ENCODE measurements at regions not wholly inside any gene's neighbourhood (a gene's known extent, or its start where the extent isn't known, plus 50 kb on each side); places are given as distances from the start of the nearest gene placed in this dataset.

DNA sequence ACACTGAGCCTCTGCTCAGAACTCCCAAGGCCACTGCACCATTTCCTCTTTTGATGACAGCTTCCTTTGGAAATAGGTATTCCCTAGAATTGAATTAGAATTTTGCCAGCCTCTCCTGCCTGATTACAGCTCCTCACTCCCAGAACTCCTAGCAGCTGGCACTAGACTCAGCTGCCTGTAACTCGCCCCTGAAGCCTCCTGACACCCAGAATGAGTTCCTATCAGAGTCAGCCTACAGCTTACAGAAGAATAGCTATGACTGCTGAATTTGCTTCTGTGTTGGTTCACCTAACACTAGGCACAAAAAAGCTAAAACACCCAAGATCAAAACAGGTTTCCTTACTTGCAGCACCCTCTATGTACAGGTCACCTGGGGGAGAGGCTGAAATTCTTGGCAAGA lies 108.2 kb upstream of the PTPRM start:
- WGBS, 2 donors, result 75 to 80% methylated on average over 1 of the region's 1 CpG
- Histone ChIP-seq H3K27me3 (no peaks in the 10 kb centered on the region), H3K9me3 (no peaks in the 10 kb centered on the region), H3K27ac (no peak overlapping the region), H3K4me1 (no peaks in the 10 kb centered on the region), H3K4me3 (no peak overlapping the region), H3K36me3 (no peaks in the 10 kb centered on the region)
- TF ChIP-seq POLR2A (IDR thresholded peaks at IDR 0.05) (no peak), POLR2AphosphoS5 (IDR thresholded peaks at IDR 0.05) (no peak), EP300 (IDR thresholded peaks at IDR 0.05) (no peak)
- TF ChIP-seq, protein P1, sequence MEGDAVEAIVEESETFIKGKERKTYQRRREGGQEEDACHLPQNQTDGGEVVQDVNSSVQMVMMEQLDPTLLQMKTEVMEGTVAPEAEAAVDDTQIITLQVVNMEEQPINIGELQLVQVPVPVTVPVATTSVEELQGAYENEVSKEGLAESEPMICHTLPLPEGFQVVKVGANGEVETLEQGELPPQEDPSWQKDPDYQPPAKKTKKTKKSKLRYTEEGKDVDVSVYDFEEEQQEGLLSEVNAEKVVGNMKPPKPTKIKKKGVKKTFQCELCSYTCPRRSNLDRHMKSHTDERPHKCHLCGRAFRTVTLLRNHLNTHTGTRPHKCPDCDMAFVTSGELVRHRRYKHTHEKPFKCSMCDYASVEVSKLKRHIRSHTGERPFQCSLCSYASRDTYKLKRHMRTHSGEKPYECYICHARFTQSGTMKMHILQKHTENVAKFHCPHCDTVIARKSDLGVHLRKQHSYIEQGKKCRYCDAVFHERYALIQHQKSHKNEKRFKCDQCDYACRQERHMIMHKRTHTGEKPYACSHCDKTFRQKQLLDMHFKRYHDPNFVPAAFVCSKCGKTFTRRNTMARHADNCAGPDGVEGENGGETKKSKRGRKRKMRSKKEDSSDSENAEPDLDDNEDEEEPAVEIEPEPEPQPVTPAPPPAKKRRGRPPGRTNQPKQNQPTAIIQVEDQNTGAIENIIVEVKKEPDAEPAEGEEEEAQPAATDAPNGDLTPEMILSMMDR (IDR thresholded peaks at IDR 0.05), result no peak
- ATAC-seq (ENCODE audit: low FRiP score in 2 of 2) (no peak), DNase-seq (no peak)

DNA sequence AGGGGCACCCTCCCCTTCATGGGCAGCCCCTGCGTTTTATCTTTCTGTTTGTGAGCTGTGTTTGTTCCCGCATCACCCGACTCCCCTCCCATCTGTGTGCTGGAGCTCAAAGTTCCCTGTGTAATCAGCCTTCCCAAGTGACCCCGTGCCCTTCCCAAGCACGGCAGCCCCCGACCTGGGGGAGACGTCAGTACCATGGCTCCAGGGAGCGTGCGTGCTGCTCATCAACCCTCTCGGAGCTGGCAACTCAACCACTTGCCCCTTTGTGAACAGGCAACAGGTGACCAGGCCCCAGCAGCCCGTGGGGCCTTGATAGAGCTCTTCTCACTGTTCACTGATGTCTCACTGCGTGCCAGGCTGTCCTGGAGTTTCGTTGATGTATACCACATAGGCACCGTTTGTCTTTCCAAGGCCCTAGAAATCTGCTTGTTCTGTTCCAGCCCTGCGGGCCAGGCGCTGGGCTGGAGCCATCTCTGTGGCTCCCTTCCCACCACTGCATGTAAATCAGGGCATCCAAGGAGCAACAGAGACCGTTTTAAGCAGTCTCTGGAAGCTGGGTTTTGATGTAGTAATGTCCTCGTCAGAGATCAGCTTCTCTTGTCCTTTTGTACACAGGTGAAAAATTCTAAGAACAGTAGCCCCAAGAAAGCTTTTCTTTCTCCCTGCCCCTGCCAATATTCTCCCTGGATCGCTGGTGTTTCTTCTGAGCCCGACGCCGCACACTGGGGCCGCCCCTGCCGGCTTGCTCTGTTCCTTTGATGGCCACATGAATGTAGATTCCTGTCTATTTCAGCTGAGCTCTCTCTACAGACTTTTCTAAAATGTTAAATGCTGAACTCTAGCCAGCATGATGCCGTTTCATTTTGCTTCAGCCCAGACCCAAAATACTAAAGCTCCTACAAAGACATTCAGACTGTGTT lies 107.0 kb upstream of the PTPRM start:
- no peaks in the 10 kb centered on the region for H3K9me3 ChIP-seq
- H3K27me3 ChIP-seq, result no peaks in the 10 kb centered on the region
- ATAC-seq (ENCODE audit: low FRiP score in 2 of 2) (peak in 1 of 2 donors; percentile 59), DNase-seq (peak in 1 of 2 donors; percentile 75)
- H3K36me3 ChIP-seq, result no peaks in the 10 kb centered on the region
- TF ChIP-seq EP300 (IDR thresholded peaks at IDR 0.05), result no peak
- TF ChIP-seq, protein P1 (IDR thresholded peaks at IDR 0.05), result no peak
- TF ChIP-seq POLR2AphosphoS5 (IDR thresholded peaks at IDR 0.05), result no peak
- TF ChIP-seq POLR2A (IDR thresholded peaks at IDR 0.05), result no peak
- no peaks in the 10 kb centered on the region for H3K4me1 ChIP-seq
- 71 to 78% methylated on average over 19 to 25 of the region's 25 CpGs for WGBS, 2 donors
- H3K4me3 ChIP-seq, result peak overlapping the region in 2 of 4 donors; percentile 5 to 13
- peak overlapping the region in 3 of 4 donors; percentile 1 to 25 (median 18) for H3K27ac ChIP-seq

DNA sequence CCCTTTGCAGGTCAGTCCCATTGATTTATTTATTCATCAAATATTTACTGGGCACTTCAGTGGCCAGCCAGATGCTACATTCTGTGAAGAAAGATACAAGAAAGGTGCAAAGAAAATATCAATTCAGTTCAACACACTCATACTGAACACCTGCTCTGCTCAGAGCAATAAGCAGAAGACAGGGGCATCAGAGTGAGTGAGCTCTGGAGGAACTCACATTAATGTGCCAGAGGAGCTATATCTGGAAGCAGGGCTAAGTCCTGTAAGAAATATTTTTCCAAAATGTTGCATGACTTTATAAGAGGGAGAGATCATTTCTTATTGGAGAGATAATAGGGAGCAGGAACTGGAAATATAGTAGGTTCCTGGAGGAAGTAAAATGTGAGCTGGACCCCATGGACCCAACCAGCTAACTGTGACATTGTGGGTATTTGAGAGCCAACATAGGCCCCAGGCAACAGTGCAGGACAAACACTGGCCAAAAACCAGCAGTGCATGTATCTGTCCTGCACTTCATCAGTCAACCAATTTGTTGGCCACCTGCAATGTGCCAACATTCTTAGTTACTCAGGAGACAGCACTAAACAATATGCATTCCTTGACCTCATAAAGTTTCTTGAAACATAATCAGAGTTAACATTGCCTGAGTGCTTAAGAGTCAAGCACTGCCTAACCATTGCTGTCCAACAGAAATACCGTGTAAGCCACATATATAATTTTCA lies 102.7 kb upstream of the PTPRM start:
- Histone ChIP-seq H3K4me3 (no peak overlapping the region), H3K4me1 (peaks cover 0 to 7% (median 0%) of the 10 kb centered on the region in 4 donors), H3K27me3 (no peaks in the 10 kb centered on the region), H3K27ac (no peak overlapping the region), H3K9me3 (no peaks in the 10 kb centered on the region), H3K36me3 (no peaks in the 10 kb centered on the region)
- ATAC-seq (ENCODE audit: low FRiP score in 2 of 2), result peak in 1 of 2 donors; percentile 43
- TF ChIP-seq, protein P1 (IDR thresholded peaks at IDR 0.05), result no peak
- TF ChIP-seq POLR2A (IDR thresholded peaks at IDR 0.05) (no peak), POLR2AphosphoS5 (IDR thresholded peaks at IDR 0.05) (no peak), EP300 (IDR thresholded peaks at IDR 0.05) (no peak)
- no peak for DNase-seq
- 53 to 59% methylated on average over 1 of the region's 1 CpG for WGBS, 2 donors

DNA sequence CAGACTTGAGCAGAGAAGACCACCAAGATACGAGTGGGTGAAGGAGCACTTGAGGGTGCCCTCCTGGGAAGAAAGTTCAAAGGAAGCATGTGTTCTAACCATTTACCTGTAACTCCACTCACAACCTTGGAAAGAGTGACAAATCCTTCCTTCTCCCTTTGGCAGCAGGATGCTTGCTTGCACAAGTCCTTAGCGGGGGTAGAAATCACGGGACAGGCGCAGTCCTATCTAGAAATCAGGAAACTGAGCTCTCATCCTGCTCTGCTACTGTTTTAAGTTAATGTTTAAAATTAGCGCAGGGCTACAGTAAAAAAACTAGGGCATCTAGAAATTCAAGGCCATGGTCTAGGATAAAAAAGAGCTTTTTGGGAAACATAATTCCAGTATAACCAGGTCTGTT lies 100.9 kb upstream of the PTPRM start:
- H3K36me3 ChIP-seq, result no peaks in the 10 kb centered on the region
- no peak overlapping the region for H3K27ac ChIP-seq
- 53 to 56% methylated on average over 5 of the region's 5 CpGs for WGBS, 2 donors
- ATAC-seq (ENCODE audit: low FRiP score in 2 of 2) (no peak), DNase-seq (no peak)
- no peaks in the 10 kb centered on the region for H3K27me3 ChIP-seq
- no peak overlapping the region for H3K4me3 ChIP-seq
- TF ChIP-seq POLR2AphosphoS5 (IDR thresholded peaks at IDR 0.05) (no peak), EP300 (IDR thresholded peaks at IDR 0.05) (no peak), POLR2A (IDR thresholded peaks at IDR 0.05) (no peak)
- TF ChIP-seq, protein P1 (IDR thresholded peaks at IDR 0.05), result no peak
- H3K4me1 ChIP-seq, result peaks cover 0 to 7% (median 0%) of the 10 kb centered on the region in 4 donors
- no peaks in the 10 kb centered on the region for H3K9me3 ChIP-seq

All from upper lobe of left lung (tissue), 6 donors.